ENCODE measurements at regions not wholly inside any gene's neighbourhood (a gene's known extent, or its start where the extent isn't known, plus 50 kb on each side); places are given as distances from the start of the nearest gene placed in this dataset.

DNA sequence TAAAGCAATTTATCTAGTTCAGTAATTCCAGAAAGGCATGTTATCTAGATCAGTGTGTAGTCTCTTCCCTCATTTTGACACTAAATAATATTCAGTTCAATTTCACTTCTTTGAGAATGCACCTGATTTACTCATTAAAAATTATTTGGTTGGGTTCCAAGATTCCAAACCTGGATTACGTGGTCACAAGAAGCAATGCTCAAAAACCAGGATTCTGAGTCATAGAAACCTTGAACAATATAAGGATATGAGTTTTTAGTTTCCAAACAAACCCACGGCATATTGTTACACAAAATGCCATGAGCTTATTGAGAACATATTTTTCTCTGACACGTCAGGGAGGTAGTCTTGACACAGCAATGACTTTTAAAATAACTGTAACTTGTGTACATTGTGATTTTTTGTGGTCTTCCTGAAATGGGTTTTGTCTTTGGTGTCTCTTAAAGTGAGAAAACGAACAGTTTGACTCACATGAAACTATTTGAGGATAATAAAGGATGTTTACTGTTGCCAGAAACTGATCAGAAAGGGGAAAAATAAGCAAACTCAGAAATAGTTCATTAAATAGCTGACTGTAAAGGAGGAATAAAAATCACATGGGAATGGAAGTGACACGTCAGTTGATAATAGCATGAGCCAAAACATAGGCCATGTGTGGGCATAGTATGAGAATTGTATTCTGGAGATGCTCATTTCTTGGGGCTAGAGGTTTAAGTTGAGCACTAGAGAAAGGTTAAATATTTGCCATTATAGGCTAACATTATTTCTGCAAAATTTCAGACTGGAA, 617.7 kb upstream of the CDH2 start:
- TF ChIP-seq, protein P1, sequence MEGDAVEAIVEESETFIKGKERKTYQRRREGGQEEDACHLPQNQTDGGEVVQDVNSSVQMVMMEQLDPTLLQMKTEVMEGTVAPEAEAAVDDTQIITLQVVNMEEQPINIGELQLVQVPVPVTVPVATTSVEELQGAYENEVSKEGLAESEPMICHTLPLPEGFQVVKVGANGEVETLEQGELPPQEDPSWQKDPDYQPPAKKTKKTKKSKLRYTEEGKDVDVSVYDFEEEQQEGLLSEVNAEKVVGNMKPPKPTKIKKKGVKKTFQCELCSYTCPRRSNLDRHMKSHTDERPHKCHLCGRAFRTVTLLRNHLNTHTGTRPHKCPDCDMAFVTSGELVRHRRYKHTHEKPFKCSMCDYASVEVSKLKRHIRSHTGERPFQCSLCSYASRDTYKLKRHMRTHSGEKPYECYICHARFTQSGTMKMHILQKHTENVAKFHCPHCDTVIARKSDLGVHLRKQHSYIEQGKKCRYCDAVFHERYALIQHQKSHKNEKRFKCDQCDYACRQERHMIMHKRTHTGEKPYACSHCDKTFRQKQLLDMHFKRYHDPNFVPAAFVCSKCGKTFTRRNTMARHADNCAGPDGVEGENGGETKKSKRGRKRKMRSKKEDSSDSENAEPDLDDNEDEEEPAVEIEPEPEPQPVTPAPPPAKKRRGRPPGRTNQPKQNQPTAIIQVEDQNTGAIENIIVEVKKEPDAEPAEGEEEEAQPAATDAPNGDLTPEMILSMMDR (IDR thresholded peaks at IDR 0.05) = no peak
- TF ChIP-seq ZFX (IDR thresholded peaks at IDR 0.05; ENCODE audit: borderline replicate concordance) = no peak
